ENCODE measurements at regions not wholly inside any gene's neighbourhood (a gene's known extent, or its start where the extent isn't known, plus 50 kb on each side); places are given as distances from the start of the nearest gene placed in this dataset.

DNA sequence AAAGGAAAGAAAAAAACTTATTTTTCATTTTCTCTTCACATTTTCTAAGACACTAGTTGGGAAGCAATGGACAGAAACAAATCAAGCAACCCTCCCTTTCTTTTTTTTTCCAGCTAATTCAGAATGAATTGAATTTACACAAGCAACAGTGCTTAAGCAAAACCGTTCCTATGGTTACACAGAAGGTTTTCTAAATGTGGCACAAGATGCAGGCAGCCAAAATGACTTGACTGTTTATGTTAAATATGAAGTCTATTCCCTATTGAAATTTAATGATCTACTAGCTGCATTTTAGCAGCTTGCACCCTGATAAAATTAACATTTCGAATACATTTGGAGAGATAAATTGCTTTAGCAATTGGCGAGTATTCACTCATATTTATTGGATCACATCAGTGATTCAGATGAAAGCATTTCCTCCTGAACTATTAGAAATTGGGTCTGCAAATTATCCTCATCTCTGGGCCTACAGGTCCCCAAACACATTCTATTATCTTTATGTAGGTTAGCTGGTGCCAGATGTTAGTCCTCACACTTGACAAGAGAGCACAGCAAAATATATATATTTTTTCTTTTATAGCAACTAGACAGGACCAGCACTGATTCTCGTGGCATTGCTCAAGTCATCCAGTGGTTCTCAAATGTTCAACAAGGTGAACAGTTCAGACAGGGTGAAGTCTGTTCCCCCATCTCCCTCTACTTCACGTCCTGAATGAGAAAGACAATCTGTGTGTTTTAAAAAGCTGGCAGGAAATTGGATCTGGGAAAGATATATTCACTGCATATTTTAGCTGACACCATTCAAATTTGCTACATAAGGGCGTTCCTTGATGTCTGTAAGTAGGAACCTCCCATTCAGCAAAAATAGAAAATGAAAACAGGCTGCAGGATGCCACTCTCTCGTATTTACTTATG is 463.6 kb upstream of the KCNMB2 start:
- Histone ChIP-seq H3K4me1 (ENCODE audit: insufficient read depth, low read length) (no peaks in the 10 kb centered on the region), H3K27me3 (ENCODE audit: insufficient read depth, low read length) (no peaks in the 10 kb centered on the region), H3K9me3 (ENCODE audit: insufficient read depth, low read depth, low read length) (no peaks in the 10 kb centered on the region), H3K36me3 (ENCODE audit: insufficient read depth, low read length) (no peaks in the 10 kb centered on the region), H3K4me3 (ENCODE audit: low read length) (no peak overlapping the region), H3K27ac (ENCODE audit: low read depth, low read length) (no peak overlapping the region), H3K9ac (ENCODE audit: low read depth, low read length) (no peak overlapping the region)
- 94% methylated on average over 5 of the region's 7 CpGs for WGBS

DNA sequence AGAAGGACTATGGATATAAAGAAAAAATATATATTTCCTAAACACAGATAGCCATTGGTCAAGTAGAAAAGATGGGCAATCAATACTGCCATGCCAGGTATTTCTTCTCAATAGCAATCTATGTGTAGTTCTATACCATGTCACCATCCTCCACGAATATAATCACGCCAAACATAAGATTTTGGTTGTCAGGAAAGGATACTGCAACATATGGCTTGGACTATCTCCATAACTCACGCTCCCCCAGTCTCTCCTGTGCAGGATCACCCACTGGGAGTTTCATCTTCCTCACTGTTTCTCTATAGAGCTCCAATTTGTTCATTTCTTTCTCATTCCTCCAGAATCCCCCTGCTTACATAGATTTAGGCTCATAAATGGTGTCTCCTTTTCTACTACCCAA is 462.9 kb upstream of the KCNMB2 start:
- H3K4me1 ChIP-seq (ENCODE audit: insufficient read depth, low read length) = no peaks in the 10 kb centered on the region
- no peaks in the 10 kb centered on the region for H3K27me3 ChIP-seq (ENCODE audit: insufficient read depth, low read length)
- H3K27ac ChIP-seq (ENCODE audit: low read depth, low read length) = no peak overlapping the region
- 91% methylated on average over 3 of the region's 3 CpGs for WGBS
- no peaks in the 10 kb centered on the region for H3K9me3 ChIP-seq (ENCODE audit: insufficient read depth, low read depth, low read length)
- no peak overlapping the region for H3K4me3 ChIP-seq (ENCODE audit: low read length)
- no peaks in the 10 kb centered on the region for H3K36me3 ChIP-seq (ENCODE audit: insufficient read depth, low read length)
- no peak overlapping the region for H3K9ac ChIP-seq (ENCODE audit: low read depth, low read length)

DNA sequence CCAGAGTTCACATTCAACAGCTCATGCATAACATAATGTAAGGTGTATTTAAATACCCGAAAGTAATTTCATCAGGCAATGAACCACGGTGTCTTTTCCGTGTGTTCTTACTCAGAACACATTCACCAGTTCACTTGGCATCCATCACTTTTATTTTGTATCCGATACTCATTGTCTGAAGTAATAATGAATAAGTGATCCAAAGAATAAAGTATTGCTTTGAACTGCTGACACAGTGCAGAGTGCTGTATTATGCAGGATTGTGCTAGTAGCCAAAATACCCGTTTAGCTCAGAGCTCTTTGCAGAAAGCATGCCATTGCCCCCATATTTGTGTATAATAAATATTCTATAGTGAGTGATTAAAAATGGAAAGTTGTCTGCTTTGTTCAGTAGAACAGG is 460.9 kb upstream of the KCNMB2 start:
- no peak overlapping the region for H3K9ac ChIP-seq (ENCODE audit: low read depth, low read length)
- H3K27me3 ChIP-seq (ENCODE audit: insufficient read depth, low read length) = no peaks in the 10 kb centered on the region
- H3K36me3 ChIP-seq (ENCODE audit: insufficient read depth, low read length) = no peaks in the 10 kb centered on the region
- no peaks in the 10 kb centered on the region; the same call in 1 of the 2 replicates for H3K4me1 ChIP-seq (ENCODE audit: insufficient read depth, low read length)
- 98% methylated on average over 4 of the region's 5 CpGs for WGBS
- H3K9me3 ChIP-seq (ENCODE audit: insufficient read depth, low read depth, low read length) = no peaks in the 10 kb centered on the region
- H3K27ac ChIP-seq (ENCODE audit: low read depth, low read length) = no peak overlapping the region
- H3K4me3 ChIP-seq (ENCODE audit: low read length) = no peak overlapping the region

DNA sequence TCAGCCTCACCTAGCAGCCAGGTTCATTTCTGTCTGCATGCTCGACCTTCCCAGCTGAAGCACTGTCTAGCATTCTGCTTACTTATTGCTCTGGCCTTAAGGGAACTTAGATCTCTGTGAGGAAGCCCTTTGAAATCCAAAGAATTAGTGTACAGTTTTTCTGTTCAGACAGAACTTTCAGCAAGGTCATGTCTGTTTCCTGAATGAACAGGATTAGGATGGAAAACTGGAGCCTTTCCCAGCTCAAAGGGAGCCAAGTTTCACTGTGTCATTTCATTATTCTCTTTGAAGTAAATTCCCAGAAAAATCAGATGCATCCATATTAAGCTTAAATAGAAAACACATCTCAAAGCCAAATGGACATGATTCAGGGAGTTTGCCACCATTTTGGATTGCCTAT is 457.3 kb upstream of the KCNMB2 start:
- 92% methylated on average over 1 of the region's 1 CpG for WGBS
- Histone ChIP-seq H3K36me3 (ENCODE audit: insufficient read depth, low read length) (no peaks in the 10 kb centered on the region), H3K9me3 (ENCODE audit: insufficient read depth, low read depth, low read length) (no peaks in the 10 kb centered on the region), H3K4me1 (ENCODE audit: insufficient read depth, low read length) (peaks cover 3% of the 10 kb centered on the region; the same call in 1 of the 2 replicates), H3K4me3 (ENCODE audit: low read length) (no peak overlapping the region), H3K27me3 (ENCODE audit: insufficient read depth, low read length) (no peaks in the 10 kb centered on the region), H3K27ac (ENCODE audit: low read depth, low read length) (no peak overlapping the region), H3K9ac (ENCODE audit: low read depth, low read length) (no peak overlapping the region)

- Histone ChIP-seq H3K4me3 (ENCODE audit: low read length) (no peak overlapping the region), H3K27me3 (ENCODE audit: insufficient read depth, low read length) (no peaks in the 10 kb centered on the region), H3K36me3 (ENCODE audit: insufficient read depth, low read length) (no peaks in the 10 kb centered on the region), H3K27ac (ENCODE audit: low read depth, low read length) (no peak overlapping the region), H3K9ac (ENCODE audit: low read depth, low read length) (no peak overlapping the region), H3K4me1 (ENCODE audit: insufficient read depth, low read length) (peaks cover 12% of the 10 kb centered on the region), H3K9me3 (ENCODE audit: insufficient read depth, low read depth, low read length) (no peaks in the 10 kb centered on the region)
- 95% methylated on average over 1 of the region's 1 CpG for WGBS
Measured at GRCh38 chr3:178079966-178080365, 456.3 kb upstream of the KCNMB2 start.

DNA sequence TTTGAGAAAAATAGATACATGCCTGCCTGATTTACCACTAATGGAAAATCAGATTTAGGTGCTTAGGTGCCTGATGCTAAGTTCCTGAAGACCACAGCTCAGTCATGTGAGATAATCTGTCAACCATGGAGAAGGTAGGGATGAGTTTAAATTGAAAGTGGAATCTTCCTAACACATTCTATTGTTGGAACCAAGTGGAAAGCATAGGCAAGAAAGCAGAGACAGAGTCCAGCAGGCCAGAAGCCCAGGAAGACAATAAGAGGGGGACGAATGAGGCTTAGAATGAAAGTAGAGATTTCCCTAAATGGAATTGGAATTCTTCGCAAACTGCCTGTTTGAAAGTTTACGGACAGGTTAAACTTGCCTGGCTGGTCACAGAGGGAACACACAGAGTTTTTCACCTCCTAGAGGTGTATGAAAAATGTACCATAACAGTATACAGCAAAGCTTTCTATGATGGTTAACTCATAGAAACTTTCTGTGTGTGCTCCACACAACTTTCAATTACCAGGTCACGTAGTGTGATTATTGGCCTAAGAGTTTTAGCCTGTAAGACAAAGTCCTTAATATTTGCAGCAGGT is 453.8 kb upstream of the KCNMB2 start:
- no peak overlapping the region for H3K4me3 ChIP-seq (ENCODE audit: low read length)

GRCh38 chr3:178083906-178084866 is 452.1 kb upstream of the KCNMB2 start:
- Histone ChIP-seq H3K9me3 (ENCODE audit: insufficient read depth, low read depth, low read length) (no peaks in the 10 kb centered on the region), H3K36me3 (ENCODE audit: insufficient read depth, low read length) (no peaks in the 10 kb centered on the region), H3K4me3 (ENCODE audit: low read length) (no peak overlapping the region), H3K27ac (ENCODE audit: low read depth, low read length) (0 out of 2 replicates have a peak overlapping the region, but pooled peaks have one; percentile 12), H3K4me1 (ENCODE audit: insufficient read depth, low read length) (peaks cover 18% of the 10 kb centered on the region), H3K27me3 (ENCODE audit: insufficient read depth, low read length) (no peaks in the 10 kb centered on the region), H3K9ac (ENCODE audit: low read depth, low read length) (peak overlapping the region; percentile 31; the same call in 1 of the 2 replicates)
- 70% methylated on average over 5 of the region's 6 CpGs for WGBS

More for the DNA sequence above, 453.8 kb upstream of the KCNMB2 start:
- H3K9me3 ChIP-seq (ENCODE audit: insufficient read depth, low read depth, low read length) = no peaks in the 10 kb centered on the region
- peaks cover 18% of the 10 kb centered on the region for H3K4me1 ChIP-seq (ENCODE audit: insufficient read depth, low read length)
- WGBS = 91% methylated on average over 4 of the region's 4 CpGs
- H3K27ac ChIP-seq (ENCODE audit: low read depth, low read length) = no peak overlapping the region
- no peak overlapping the region for H3K9ac ChIP-seq (ENCODE audit: low read depth, low read length)
- H3K36me3 ChIP-seq (ENCODE audit: insufficient read depth, low read length) = no peaks in the 10 kb centered on the region
- no peaks in the 10 kb centered on the region for H3K27me3 ChIP-seq (ENCODE audit: insufficient read depth, low read length)

DNA sequence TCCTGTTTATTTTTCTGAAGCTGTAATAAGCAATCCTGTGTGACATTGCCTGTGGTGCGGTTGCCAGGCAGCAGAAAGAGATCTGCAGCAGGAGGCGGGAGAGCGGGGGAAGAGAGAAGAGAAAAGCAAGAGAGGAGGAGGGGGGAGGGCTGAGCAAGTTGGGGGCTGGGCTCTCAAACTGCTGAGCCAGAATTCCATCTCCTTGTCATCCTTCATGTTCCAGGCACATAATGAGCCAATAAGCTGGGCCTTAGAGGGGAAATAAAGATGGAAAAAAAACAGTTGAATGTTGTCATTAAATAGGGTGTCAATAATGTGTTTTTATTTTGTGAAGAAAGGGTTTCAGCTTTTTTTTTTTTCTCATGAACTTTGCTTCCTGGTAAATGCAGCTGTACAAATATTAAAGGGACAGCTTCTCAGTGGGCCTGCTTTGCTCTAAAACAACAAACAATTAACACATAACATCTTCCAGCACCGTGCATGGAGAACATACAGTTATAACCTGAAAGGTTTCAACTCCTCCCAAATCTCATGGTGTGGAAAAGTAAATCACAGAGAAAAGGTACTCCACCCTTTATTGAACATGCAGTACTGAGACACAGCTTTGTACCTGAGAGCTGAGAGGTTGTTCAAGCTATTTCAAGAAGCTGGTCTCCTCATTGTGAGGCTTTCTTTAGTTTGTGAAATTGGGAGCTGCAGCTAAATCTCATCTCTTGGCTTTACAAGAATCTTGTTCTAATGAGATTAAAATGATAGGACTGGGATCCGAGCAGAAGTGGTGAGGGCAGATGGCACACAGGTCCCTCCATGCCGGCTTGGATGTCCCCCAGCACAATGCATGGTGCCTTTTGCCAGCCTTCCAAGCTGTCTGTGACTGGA is 451.1 kb upstream of the KCNMB2 start:
- WGBS = 33% methylated on average over 6 of the region's 6 CpGs
- Histone ChIP-seq H3K27me3 (ENCODE audit: insufficient read depth, low read length) (no peaks in the 10 kb centered on the region), H3K9me3 (ENCODE audit: insufficient read depth, low read depth, low read length) (no peaks in the 10 kb centered on the region), H3K4me3 (ENCODE audit: low read length) (no peak overlapping the region), H3K4me1 (ENCODE audit: insufficient read depth, low read length) (peaks cover 18% of the 10 kb centered on the region), H3K9ac (ENCODE audit: low read depth, low read length) (no peak overlapping the region), H3K27ac (ENCODE audit: low read depth, low read length) (no peak overlapping the region), H3K36me3 (ENCODE audit: insufficient read depth, low read length) (no peaks in the 10 kb centered on the region)

- no peak overlapping the region for H3K27ac ChIP-seq (ENCODE audit: low read depth, low read length)
- no peak overlapping the region for H3K9ac ChIP-seq (ENCODE audit: low read depth, low read length)
- no peak overlapping the region for H3K4me3 ChIP-seq (ENCODE audit: low read length)
- H3K4me1 ChIP-seq (ENCODE audit: insufficient read depth, low read length) = peaks cover 18% of the 10 kb centered on the region
- H3K27me3 ChIP-seq (ENCODE audit: insufficient read depth, low read length) = no peaks in the 10 kb centered on the region
- no peaks in the 10 kb centered on the region for H3K9me3 ChIP-seq (ENCODE audit: insufficient read depth, low read depth, low read length)
- no peaks in the 10 kb centered on the region for H3K36me3 ChIP-seq (ENCODE audit: insufficient read depth, low read length)
Measured at GRCh38 chr3:178085817-178086123, 450.5 kb upstream of the KCNMB2 start.

GRCh38 chr3:178086144-178086825 is 450.0 kb upstream of the KCNMB2 start:
- 93% methylated on average over 6 of the region's 6 CpGs for WGBS
- no peaks in the 10 kb centered on the region for H3K36me3 ChIP-seq (ENCODE audit: insufficient read depth, low read length)
- H3K27me3 ChIP-seq (ENCODE audit: insufficient read depth, low read length) = no peaks in the 10 kb centered on the region
- no peak overlapping the region for H3K27ac ChIP-seq (ENCODE audit: low read depth, low read length)
- peaks cover 18% of the 10 kb centered on the region for H3K4me1 ChIP-seq (ENCODE audit: insufficient read depth, low read length)
- H3K9me3 ChIP-seq (ENCODE audit: insufficient read depth, low read depth, low read length) = no peaks in the 10 kb centered on the region
- no peak overlapping the region for H3K4me3 ChIP-seq (ENCODE audit: low read length)
- no peak overlapping the region for H3K9ac ChIP-seq (ENCODE audit: low read depth, low read length)

Data from HUES64 (cell line).